ENCODE measurements at regions not wholly inside any gene's neighbourhood (a gene's known extent, or its start where the extent isn't known, plus 50 kb on each side); places are given as distances from the start of the nearest gene placed in this dataset.

- ATAC-seq (no peak), DNase-seq (no peak)
- CTCF ChIA-PET: interaction anchor here (0.6 kb wide), 1 partner anchor 15 kb away, joined by 3 read pairs; no protein-coding TSS in a partner anchor
- intact Hi-C loops (cut with DNase I, micrococcal nuclease): no loop called here
- POLR2A ChIA-PET: no interaction called here
- Mint-ChIP-seq H3K4me1 (peaks cover 27% of the 10 kb centered on the region), H3K4me3 (no peak overlapping the region), H3K27me3 (no peaks in the 10 kb centered on the region), H3K36me3 (ENCODE audit: low read depth) (no peaks in the 10 kb centered on the region), H3K9me3 (ENCODE audit: low read depth) (no peaks in the 10 kb centered on the region), H3K27ac (peak overlapping the region; percentile 74)
Observed at GRCh38 chr1:59044535-59045121, 252.3 kb upstream of the FGGY start.

DNA sequence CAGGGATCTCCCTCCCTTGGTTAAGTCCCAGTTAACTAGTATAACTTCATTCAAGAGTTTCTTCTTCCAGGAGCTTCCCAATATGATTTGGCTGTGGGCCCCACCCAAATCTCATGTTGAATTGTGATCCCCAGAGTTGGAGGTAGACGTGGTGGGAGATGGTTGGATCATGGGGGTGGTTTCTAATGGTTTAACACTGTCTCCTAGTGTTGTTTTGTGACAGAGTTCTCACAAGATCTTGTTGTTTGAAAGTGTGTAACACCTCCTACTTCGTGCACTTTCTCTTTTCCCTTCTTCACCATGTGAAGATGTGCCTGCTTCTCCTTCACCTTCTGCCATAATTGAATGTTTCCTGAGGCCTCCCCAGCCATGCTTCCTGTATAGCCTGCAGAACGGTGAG, 251.8 kb upstream of the FGGY start:
- POLR2A ChIA-PET: no interaction called here
- ATAC-seq: no peak
- no peak overlapping the region for H3K4me3 Mint-ChIP-seq

GRCh38 chr1:59045636-59046035, 251.3 kb upstream of the FGGY start:
- ChIA-PET CTCF (interaction anchor here (0.6 kb wide), 1 partner anchor 16 kb away, joined by 3 read pairs; no protein-coding TSS in a partner anchor), POLR2A (no interaction called here)
- intact Hi-C loops (cut with DNase I, micrococcal nuclease): loop anchor here in 1 of 2 experiments (1.0 kb wide), 1 partner anchor 19 kb away; no protein-coding TSS in a partner anchor
- H3K4me3 Mint-ChIP-seq: no peak overlapping the region
- DNase-seq: no peak
- ATAC-seq: peak; percentile 27
- H3K4me1 Mint-ChIP-seq: peaks cover 27% of the 10 kb centered on the region
- H3K36me3 Mint-ChIP-seq (ENCODE audit: low read depth): no peaks in the 10 kb centered on the region
- H3K9me3 Mint-ChIP-seq (ENCODE audit: low read depth): no peaks in the 10 kb centered on the region
- no peaks in the 10 kb centered on the region for H3K27me3 Mint-ChIP-seq
- H3K27ac Mint-ChIP-seq: peak overlapping the region; percentile 74

More for the DNA sequence above, 251.8 kb upstream of the FGGY start:
- CTCF ChIA-PET: interaction anchor here (0.6 kb wide), 1 partner anchor 15 kb away, joined by 3 read pairs; no protein-coding TSS in a partner anchor
- peaks cover 27% of the 10 kb centered on the region for H3K4me1 Mint-ChIP-seq
- intact Hi-C loops (cut with DNase I, micrococcal nuclease): no loop called here
- no peaks in the 10 kb centered on the region for H3K36me3 Mint-ChIP-seq (ENCODE audit: low read depth)
- DNase-seq: no peak
- no peaks in the 10 kb centered on the region for H3K27me3 Mint-ChIP-seq
- peak overlapping the region; percentile 74 for H3K27ac Mint-ChIP-seq
- H3K9me3 Mint-ChIP-seq (ENCODE audit: low read depth): no peaks in the 10 kb centered on the region

DNA sequence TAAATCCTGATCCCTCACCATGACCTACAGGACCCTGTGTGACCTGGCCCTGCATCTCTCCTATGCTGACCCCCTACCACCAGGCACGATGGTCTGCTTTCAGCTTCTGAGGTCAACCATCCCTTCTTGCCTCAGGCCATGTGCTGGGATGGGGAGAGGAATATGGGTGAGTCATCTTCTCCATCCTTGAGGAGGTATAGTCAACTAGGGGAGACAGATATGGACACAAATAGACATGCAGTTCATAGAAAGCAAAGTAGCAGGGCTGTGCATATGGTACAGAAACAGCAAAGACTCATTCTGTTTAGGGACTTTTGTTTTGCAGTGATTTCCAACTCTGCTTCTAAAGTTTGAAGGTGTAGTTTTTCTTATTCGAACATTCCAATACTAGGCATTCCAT, 250.8 kb upstream of the FGGY start:
- Mint-ChIP-seq H3K27ac (peak overlapping the region; percentile 74), H3K9me3 (ENCODE audit: low read depth) (no peaks in the 10 kb centered on the region), H3K4me1 (peaks cover 27% of the 10 kb centered on the region), H3K36me3 (ENCODE audit: low read depth) (no peaks in the 10 kb centered on the region), H3K27me3 (no peaks in the 10 kb centered on the region), H3K4me3 (no peak overlapping the region)
- ChIA-PET CTCF (interaction anchor here (1.4 kb wide), 1 partner anchor 17 kb away, joined by 11 read pairs; no protein-coding TSS in a partner anchor), POLR2A (no interaction called here)
- no peak for DNase-seq
- peak; percentile 18 for ATAC-seq
- intact Hi-C loops (cut with DNase I, micrococcal nuclease): loop anchor here in 1 of 2 experiments (1.0 kb wide), 1 partner anchor 20 kb away; no protein-coding TSS in a partner anchor

GRCh38 chr1:59046730-59047157, 250.2 kb upstream of the FGGY start:
- Mint-ChIP-seq H3K9me3 (ENCODE audit: low read depth) (no peaks in the 10 kb centered on the region), H3K4me1 (peaks cover 27% of the 10 kb centered on the region), H3K27ac (peak overlapping the region; percentile 77), H3K4me3 (peak overlapping the region; percentile 16), H3K36me3 (ENCODE audit: low read depth) (no peaks in the 10 kb centered on the region), H3K27me3 (no peaks in the 10 kb centered on the region)
- intact Hi-C loops (cut with DNase I, micrococcal nuclease): loop anchor here in 1 of 2 experiments (1.0 kb wide), 1 partner anchor 20 kb away; no protein-coding TSS in a partner anchor
- CTCF ChIA-PET: interaction anchor here (1.4 kb wide), 1 partner anchor 16 kb away, joined by 11 read pairs; no protein-coding TSS in a partner anchor
- ATAC-seq (peak; percentile 90), DNase-seq (peak; percentile 60)
- POLR2A ChIA-PET: no interaction called here

GRCh38 chr1:59051007-59051406, 245.9 kb upstream of the FGGY start:
- Mint-ChIP-seq H3K4me3 (no peak overlapping the region), H3K4me1 (peaks cover 14% of the 10 kb centered on the region), H3K36me3 (ENCODE audit: low read depth) (no peaks in the 10 kb centered on the region), H3K9me3 (ENCODE audit: low read depth) (no peaks in the 10 kb centered on the region), H3K27ac (no peak overlapping the region), H3K27me3 (no peaks in the 10 kb centered on the region)
- CTCF ChIA-PET: interaction anchor here (0.7 kb wide), 1 partner anchor 18 kb away, joined by 3 read pairs; no protein-coding TSS in a partner anchor
- intact Hi-C loops (cut with DNase I, micrococcal nuclease): no loop called here
- POLR2A ChIA-PET: no interaction called here
- ATAC-seq (no peak), DNase-seq (no peak)

GRCh38 chr1:59052166-59052590, 244.7 kb upstream of the FGGY start:
- DNase-seq (no peak), ATAC-seq (no peak)
- Mint-ChIP-seq H3K27me3 (no peaks in the 10 kb centered on the region), H3K9me3 (ENCODE audit: low read depth) (no peaks in the 10 kb centered on the region), H3K4me3 (no peak overlapping the region), H3K36me3 (ENCODE audit: low read depth) (no peaks in the 10 kb centered on the region), H3K27ac (no peak overlapping the region), H3K4me1 (peaks cover 3% of the 10 kb centered on the region)
- POLR2A ChIA-PET: no interaction called here
- intact Hi-C loops (cut with DNase I, micrococcal nuclease): no loop called here
- CTCF ChIA-PET: no interaction called here

GRCh38 chr1:59054172-59054571, 242.7 kb upstream of the FGGY start:
- H3K27ac Mint-ChIP-seq: no peak overlapping the region
- H3K9me3 Mint-ChIP-seq (ENCODE audit: low read depth): no peaks in the 10 kb centered on the region
- H3K27me3 Mint-ChIP-seq: no peaks in the 10 kb centered on the region
- no peak overlapping the region for H3K4me3 Mint-ChIP-seq
- no peak for DNase-seq
- no peaks in the 10 kb centered on the region for H3K36me3 Mint-ChIP-seq (ENCODE audit: low read depth)
- intact Hi-C loops (cut with DNase I, micrococcal nuclease): no loop called here
- ATAC-seq: no peak
- POLR2A ChIA-PET: no interaction called here
- CTCF ChIA-PET: interaction anchor here (0.7 kb wide), 2 partner anchors 70 to 110 kb away, joined by 3 read pairs; no protein-coding TSS in a partner anchor
- no peaks in the 10 kb centered on the region for H3K4me1 Mint-ChIP-seq

- no peaks in the 10 kb centered on the region for H3K27me3 Mint-ChIP-seq
- ATAC-seq (no peak), DNase-seq (no peak)
- no peaks in the 10 kb centered on the region for H3K36me3 Mint-ChIP-seq (ENCODE audit: low read depth)
- H3K4me3 Mint-ChIP-seq: no peak overlapping the region
- intact Hi-C loops (cut with DNase I, micrococcal nuclease): no loop called here
- no peak overlapping the region for H3K27ac Mint-ChIP-seq
- H3K9me3 Mint-ChIP-seq (ENCODE audit: low read depth): no peaks in the 10 kb centered on the region
- POLR2A ChIA-PET: no interaction called here
- H3K4me1 Mint-ChIP-seq: no peaks in the 10 kb centered on the region
- CTCF ChIA-PET: interaction anchor here (1.2 kb wide), 1 partner anchor 92 kb away, joined by 4 read pairs; no protein-coding TSS in a partner anchor
Observed at GRCh38 chr1:59055908-59056719, 240.8 kb upstream of the FGGY start.

DNA sequence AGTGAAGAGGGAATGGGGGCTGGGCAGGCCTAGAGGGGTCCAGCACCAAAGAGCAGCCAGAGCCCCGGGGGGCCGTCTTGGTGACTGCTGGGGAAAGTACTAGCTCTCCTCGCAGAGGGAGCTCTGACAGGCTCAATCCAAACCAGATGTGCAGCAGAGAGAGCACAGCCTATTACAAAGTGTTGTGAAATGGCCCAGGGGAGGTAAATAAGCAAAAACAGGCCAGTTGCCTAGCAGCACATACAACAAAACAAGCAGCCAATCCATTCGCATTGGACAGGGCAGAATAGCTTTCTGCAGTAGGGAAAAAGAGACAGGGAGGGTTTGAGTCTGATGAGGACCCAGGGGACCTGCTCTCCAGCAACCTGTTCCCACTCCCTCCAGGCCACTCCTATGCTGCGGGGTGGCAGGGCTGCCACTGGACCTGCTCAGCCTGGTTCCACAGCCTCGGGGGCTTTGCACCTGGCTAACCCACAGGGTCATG, 239.6 kb upstream of the FGGY start:
- Mint-ChIP-seq H3K4me1 (peaks cover 5% of the 10 kb centered on the region), H3K4me3 (no peak overlapping the region), H3K9me3 (ENCODE audit: low read depth) (no peaks in the 10 kb centered on the region), H3K27me3 (no peaks in the 10 kb centered on the region), H3K27ac (no peak overlapping the region), H3K36me3 (ENCODE audit: low read depth) (no peaks in the 10 kb centered on the region)
- DNase-seq (no peak), ATAC-seq (no peak)
- ChIA-PET CTCF (no interaction called here), POLR2A (interaction anchor here (0.6 kb wide), 1 partner anchor 11 kb away, joined by 3 read pairs; no protein-coding TSS in a partner anchor)
- intact Hi-C loops (cut with DNase I, micrococcal nuclease): no loop called here

DNA sequence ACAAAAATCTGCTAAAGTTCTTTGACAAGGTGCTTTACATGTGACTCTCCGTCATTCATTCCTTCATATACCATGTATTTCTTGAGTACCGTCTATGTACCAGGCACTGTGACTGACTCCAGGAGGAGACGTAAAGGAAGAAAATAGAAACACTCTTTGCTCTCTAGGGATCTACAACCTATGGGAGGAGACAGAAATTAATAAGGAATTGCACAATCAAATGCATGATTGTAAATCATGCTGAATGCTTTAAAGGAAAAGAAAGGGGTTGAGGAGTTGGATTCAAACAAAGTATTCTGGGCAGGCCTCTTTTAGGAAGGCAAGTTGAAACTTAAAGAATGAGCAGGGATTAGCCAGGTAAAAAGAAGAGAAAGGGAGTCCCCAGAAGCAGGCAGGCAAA, 239.1 kb upstream of the FGGY start:
- H3K9me3 Mint-ChIP-seq (ENCODE audit: low read depth): no peaks in the 10 kb centered on the region
- intact Hi-C loops (cut with DNase I, micrococcal nuclease): no loop called here
- H3K27me3 Mint-ChIP-seq: no peaks in the 10 kb centered on the region
- H3K27ac Mint-ChIP-seq: no peak overlapping the region
- ATAC-seq: no peak
- no peaks in the 10 kb centered on the region for H3K36me3 Mint-ChIP-seq (ENCODE audit: low read depth)
- ChIA-PET CTCF (no interaction called here), POLR2A (interaction anchor here (0.6 kb wide), 1 partner anchor 11 kb away, joined by 3 read pairs; no protein-coding TSS in a partner anchor)
- no peak overlapping the region for H3K4me3 Mint-ChIP-seq
- H3K4me1 Mint-ChIP-seq: peaks cover 8% of the 10 kb centered on the region
- DNase-seq: no peak

All from activated CD4-positive, alpha-beta T cell treated with anti-CD3 and anti-CD28 coated beads for 36 hours (primary cell).